Astrocyte of the spinal cord (primary cell): ENCODE measurements at regions not wholly inside any gene's neighbourhood (a gene's known extent, or its start where the extent isn't known, plus 50 kb on each side); places are given as distances from the start of the nearest gene placed in this dataset.

Experiments
- DNase-seq: peaks from one replicate; pipeline ENCODE4 v3.0.0; 2011; ENCODE audit warnings: low read depth, low spot score
- H3K4me3 ChIP-seq: 2 replicates; pipeline ENCODE4 v1.5.1; 2011; ENCODE audit warnings: low read depth, mild to moderate bottlenecking, low read length, moderate library complexity
- CTCF ChIP-seq: IDR thresholded peaks from 2 replicates; pipeline ENCODE4 v1.5.1; 2012; ENCODE audit warnings: low read depth, mild to moderate bottlenecking, low read length, inconsistent platforms
- in situ Hi-C: cut with HindIII; loops from 2 replicates; pipeline ENCODE4 v1.10.0; 2017; ENCODE audit warnings: low sequenced_read_pairs

- H3K4me3 ChIP-seq = no peak overlapping the region
- in situ Hi-C loops = no loop called here
- no peak for DNase-seq
- no peak for TF ChIP-seq CTCF
Observed at GRCh38 chr6:155599160-155599559, 143.5 kb upstream of the NOX3 start.

- DNase-seq = no peak
- H3K4me3 ChIP-seq = no peak overlapping the region
- in situ Hi-C loops = no loop called here
- TF ChIP-seq CTCF = no peak
Observed at GRCh38 chr6:155595284-155595683, 139.6 kb upstream of the NOX3 start.

GRCh38 chr6:155591741-155592140 is 136.1 kb upstream of the NOX3 start:
- in situ Hi-C loops = no loop called here
- H3K4me3 ChIP-seq = no peak overlapping the region
- DNase-seq = no peak
- no peak for TF ChIP-seq CTCF

GRCh38 chr6:155589190-155589589 is 133.6 kb upstream of the NOX3 start:
- TF ChIP-seq CTCF = no peak
- in situ Hi-C loops = no loop called here
- no peak overlapping the region for H3K4me3 ChIP-seq
- DNase-seq = no peak

- no peak overlapping the region for H3K4me3 ChIP-seq
- in situ Hi-C loops = no loop called here
- no peak for TF ChIP-seq CTCF
- no peak for DNase-seq
Observed at GRCh38 chr6:155587817-155588216, 132.2 kb upstream of the NOX3 start.

- H3K4me3 ChIP-seq = no peak overlapping the region
- DNase-seq = no peak
- no peak for TF ChIP-seq CTCF
- in situ Hi-C loops = no loop called here
Observed at GRCh38 chr6:155586090-155586489, 130.5 kb upstream of the NOX3 start.

GRCh38 chr6:155584006-155584405 is 128.4 kb upstream of the NOX3 start:
- TF ChIP-seq CTCF = no peak
- DNase-seq = no peak
- in situ Hi-C loops = no loop called here
- no peak overlapping the region for H3K4me3 ChIP-seq
